ENCODE measurements at regions not wholly inside any gene's neighbourhood (a gene's known extent, or its start where the extent isn't known, plus 50 kb on each side); places are given as distances from the start of the nearest gene placed in this dataset.

DNA sequence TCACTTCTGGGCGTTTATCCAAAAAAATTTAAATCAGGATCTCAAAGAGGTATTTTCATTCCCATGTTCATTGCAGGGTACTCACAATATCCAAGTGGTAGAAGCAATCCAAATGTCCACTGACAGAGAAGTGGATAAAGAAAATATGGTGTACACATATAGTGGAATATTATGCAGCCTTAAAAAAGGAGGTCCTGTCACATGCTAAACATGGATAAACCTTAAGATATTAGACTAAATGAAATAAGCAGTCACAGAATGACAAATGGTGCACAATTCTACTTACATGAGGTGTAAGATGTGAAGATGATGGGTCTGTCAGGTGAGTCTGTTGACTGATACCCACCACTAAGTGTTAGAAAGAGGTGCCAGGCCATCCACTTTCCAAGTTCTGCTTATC is 140.6 kb downstream of the THNSL2 start:
- H4K5ac ChIP-seq (ENCODE audit: insufficient read length, low read depth, low read length) = no peak overlapping the region
- no peaks in the 10 kb centered on the region for H4K20me1 ChIP-seq (replicated peaks in 1 of 2; ENCODE audit: control insufficient read depth in 1 of 2, insufficient read depth in 2 of 2, low read length in 2 of 2)
- no peaks in the 10 kb centered on the region for H3K79me1 ChIP-seq (ENCODE audit: low read depth, low read length)
- no peak overlapping the region for H2AK5ac ChIP-seq (ENCODE audit: low read depth, low read length)
- H3K18ac ChIP-seq (ENCODE audit: extremely low read depth, low read length) = no peak overlapping the region
- no peaks in the 10 kb centered on the region for H3K23me2 ChIP-seq (ENCODE audit: low read depth, low read length)
- H2BK5ac ChIP-seq (ENCODE audit: low read depth, low read length) = no peak overlapping the region
- H3K9ac ChIP-seq (replicated peaks in 1 of 4; ENCODE audit: extremely low read depth in 1 of 4, low read depth in 3 of 4, low read length in 3 of 4) = no peak overlapping the region
- H3K14ac ChIP-seq (ENCODE audit: insufficient read length) = no peak overlapping the region
- H3K4me3 ChIP-seq (ENCODE audit: extremely low read depth in 1 of 4, insufficient read depth in 2 of 4, low read depth in 3 of 4, low read length in 4 of 4) = no peak overlapping the region
- H3K27ac ChIP-seq (ENCODE audit: low read depth, low read length) = no peak overlapping the region
- ChIA-PET CTCF (ENCODE audit: partially characterized antibody) (interaction anchor here (1.4 to 2.4 kb wide), 2 partner anchors 10 to 136 kb away, joined by 3 to 6 read pairs; no protein-coding TSS in a partner anchor), POLR2A (ENCODE audit: partially characterized antibody) (no interaction called here)
- no peak overlapping the region for H3K23ac ChIP-seq (ENCODE audit: insufficient read length)
- H3K36me3 ChIP-seq (ENCODE audit: control insufficient read depth in 2 of 4, insufficient read depth in 4 of 4, low read length in 3 of 4) = no peaks in the 10 kb centered on the region
- H3K4me1 ChIP-seq (replicated peaks in 1 of 4; ENCODE audit: control insufficient read depth in 3 of 4, insufficient read depth in 4 of 4, low read length in 3 of 4) = no peaks in the 10 kb centered on the region
- no peak for FAIRE-seq
- no peak for DNase-seq (ENCODE audit: low read depth in 1 of 2, low spot score in 2 of 2)
- H2BK120ac ChIP-seq (replicated peaks; ENCODE audit: low read depth, low read length) = no peak overlapping the region
- H3K27me3 ChIP-seq (replicated peaks in 1 of 4; ENCODE audit: control insufficient read depth in 3 of 4, extremely low read depth in 1 of 4, insufficient read depth in 3 of 4, low read length in 3 of 4) = no peaks in the 10 kb centered on the region
- no peak overlapping the region for H2BK20ac ChIP-seq (ENCODE audit: low read length)
- H3K79me2 ChIP-seq (ENCODE audit: control insufficient read depth in 1 of 2, insufficient read depth in 2 of 2, low read length in 2 of 2) = no peaks in the 10 kb centered on the region
- no peak overlapping the region for H3K56ac ChIP-seq (replicated peaks; ENCODE audit: insufficient read length, low read depth, low read length)
- no peak overlapping the region for H3K4ac ChIP-seq (replicated peaks; ENCODE audit: insufficient read length, low read depth, low read length)
- H3K9me3 ChIP-seq (ENCODE audit: insufficient read depth in 2 of 2, low read depth in 1 of 2, low read length in 1 of 2) = peaks cover 3 to 6% of the 10 kb centered on the region in 2 experiments; a peak in 1 of 4 replicates
- H2BK15ac ChIP-seq (ENCODE audit: low read length) = no peak overlapping the region
- no peak overlapping the region for H2AFZ ChIP-seq (ENCODE audit: low read length)
- H3K4me2 ChIP-seq (ENCODE audit: insufficient read depth in 1 of 2, low read depth in 2 of 2, low read length in 2 of 2) = no peak overlapping the region
- H2BK12ac ChIP-seq (ENCODE audit: low read depth, low read length) = no peak overlapping the region
- no peak overlapping the region for H4K91ac ChIP-seq (replicated peaks; ENCODE audit: insufficient read length, low read length)
- H4K8ac ChIP-seq (ENCODE audit: extremely low read depth, insufficient read depth, low read length) = no peak overlapping the region
- TF ChIP-seq, protein P1, sequence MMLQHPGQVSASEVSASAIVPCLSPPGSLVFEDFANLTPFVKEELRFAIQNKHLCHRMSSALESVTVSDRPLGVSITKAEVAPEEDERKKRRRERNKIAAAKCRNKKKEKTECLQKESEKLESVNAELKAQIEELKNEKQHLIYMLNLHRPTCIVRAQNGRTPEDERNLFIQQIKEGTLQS (IDR thresholded peaks at IDR 0.05; ENCODE audit: insufficient read depth, low read depth, low read length) = no peak
- 94% methylated on average over 1 of the region's 1 CpG; no CpG with 5 or more reads in 1 of the 2 experiments for WGBS, 2 experiments (ENCODE audit: extremely low coverage in 1 of 2, insufficient coverage in 1 of 2, insufficient read length in 1 of 2, insufficient replicate concordance in 2 of 2, low coverage in 1 of 2, low lambda C conversion rate in 2 of 2, missing lambda C conversion rate in 1 of 2)

All from H1 (cell line).